Memory B cell (primary cell): ENCODE measurements at regions not wholly inside any gene's neighbourhood (a gene's known extent, or its start where the extent isn't known, plus 50 kb on each side); places are given as distances from the start of the nearest gene placed in this dataset.

ENCODE experiments used
- ATAC-seq: fragments of 150-1000 bp; cut with Tn5 transposase; 2 replicates; pipeline ENCODE4 v1.10.0; 2021; ENCODE audit warnings: low read depth, mild to moderate bottlenecking, moderate library complexity
- DNase-seq, 2 donors: peaks; one replicate each; pipeline ENCODE4 v3.0.0; 2022; ENCODE audit warnings: low spot score in 2 of 2
- H3K27ac Mint-ChIP-seq: one replicate; pipeline ENCODE4 v1.8.0; 2022; ENCODE audit warnings: mild to moderate bottlenecking, moderate library complexity, mixed read lengths
- H3K27me3 Mint-ChIP-seq: one replicate; pipeline ENCODE4 v1.8.0; 2022; ENCODE audit warnings: mixed read lengths
- H3K36me3 Mint-ChIP-seq: one replicate; pipeline ENCODE4 v1.8.0; 2022; ENCODE audit warnings: mild to moderate bottlenecking, mixed read lengths
- H3K4me1 Mint-ChIP-seq: one replicate; pipeline ENCODE4 v1.8.0; 2022; ENCODE audit warnings: mixed read lengths
- H3K4me3 Mint-ChIP-seq: one replicate; pipeline ENCODE4 v1.8.0; 2022; ENCODE audit warnings: mild to moderate bottlenecking, moderate library complexity, mixed read lengths
- H3K9me3 Mint-ChIP-seq: one replicate; pipeline ENCODE4 v1.8.0; 2022; ENCODE audit warnings: mixed read lengths

DNA sequence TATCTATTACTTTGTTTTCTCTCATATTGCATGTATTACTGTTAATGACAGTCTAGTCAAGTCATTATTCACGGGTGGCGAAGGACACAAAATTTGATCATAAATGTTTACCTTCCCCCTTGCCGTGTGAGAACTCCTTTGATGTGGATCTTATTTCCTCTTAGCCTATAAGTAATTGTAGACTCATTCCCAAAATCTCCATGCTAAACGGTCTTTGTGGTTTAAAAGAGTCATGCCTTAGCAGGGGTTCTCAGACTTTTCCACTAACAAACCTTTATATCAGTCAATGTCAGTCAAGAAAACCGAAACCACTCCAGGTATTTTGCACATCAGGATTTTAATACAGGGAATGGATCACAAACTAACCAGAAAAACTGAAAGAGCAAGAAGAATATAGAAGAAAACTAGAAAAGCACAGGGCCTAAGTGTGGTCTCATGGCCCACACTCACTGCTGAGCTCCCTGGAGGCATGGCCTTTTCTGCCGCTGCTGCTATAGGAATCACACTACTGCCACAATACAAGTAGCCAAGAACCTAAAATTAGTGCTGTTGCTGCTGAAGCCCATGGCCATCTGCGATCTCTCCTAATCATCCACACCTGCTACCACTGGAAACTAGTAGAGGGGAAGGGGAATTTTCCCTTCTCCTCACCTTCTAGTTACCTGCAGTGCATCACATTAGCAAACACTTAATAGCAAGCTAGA lies 186.0 kb upstream of the POU3F2 start:
- no peak overlapping the region for H3K4me3 Mint-ChIP-seq
- no peaks in the 10 kb centered on the region for H3K36me3 Mint-ChIP-seq
- H3K27ac Mint-ChIP-seq: no peak overlapping the region
- no peaks in the 10 kb centered on the region for H3K27me3 Mint-ChIP-seq
- no peaks in the 10 kb centered on the region for H3K4me1 Mint-ChIP-seq
- DNase-seq: no peak
- H3K9me3 Mint-ChIP-seq: no peaks in the 10 kb centered on the region
- no peak for ATAC-seq

DNA sequence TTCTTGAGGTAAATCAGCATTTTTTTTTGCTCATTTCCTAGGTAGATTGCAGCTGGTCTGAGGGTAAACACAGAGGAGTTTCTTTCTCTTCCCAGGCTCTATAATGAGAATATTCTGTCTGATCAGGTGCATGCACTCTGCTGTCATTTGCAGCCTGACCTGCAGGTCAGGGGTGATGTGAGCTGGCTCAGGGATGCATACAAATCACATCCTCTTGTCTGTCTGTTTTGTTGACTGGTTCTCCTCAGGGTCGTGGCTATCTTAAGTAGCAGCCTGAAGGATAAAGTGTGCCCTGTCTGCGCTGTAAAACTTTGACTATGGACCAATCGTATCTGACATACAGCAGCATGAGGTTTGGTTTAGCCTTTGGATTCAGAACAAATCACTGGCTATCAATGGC lies 183.4 kb upstream of the POU3F2 start:
- Mint-ChIP-seq H3K4me1 (no peaks in the 10 kb centered on the region), H3K27me3 (no peaks in the 10 kb centered on the region), H3K9me3 (peaks cover 3% of the 10 kb centered on the region), H3K36me3 (no peaks in the 10 kb centered on the region), H3K27ac (no peak overlapping the region), H3K4me3 (no peak overlapping the region)
- ATAC-seq: no peak
- no peak for DNase-seq

DNA sequence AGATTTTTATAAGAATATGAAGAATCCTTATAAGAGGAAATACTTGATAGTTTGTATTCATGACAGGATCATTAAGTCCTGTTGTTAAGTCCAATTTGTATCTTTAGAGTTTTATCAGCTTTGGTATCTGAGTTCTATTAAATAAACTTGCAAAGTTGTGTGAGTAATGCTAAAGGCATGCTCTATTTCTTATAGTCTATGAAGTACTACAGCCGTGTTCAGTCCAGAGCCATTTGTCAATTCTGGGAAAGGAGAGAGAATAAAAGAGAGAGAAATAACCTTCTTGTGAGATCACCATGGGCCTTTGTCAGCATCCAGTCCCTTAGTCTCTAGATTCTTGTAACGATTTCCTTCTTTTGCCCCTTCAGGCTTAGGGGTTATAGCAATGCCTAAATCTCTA lies 181.2 kb upstream of the POU3F2 start:
- H3K36me3 Mint-ChIP-seq: no peaks in the 10 kb centered on the region
- no peak for ATAC-seq

DNA sequence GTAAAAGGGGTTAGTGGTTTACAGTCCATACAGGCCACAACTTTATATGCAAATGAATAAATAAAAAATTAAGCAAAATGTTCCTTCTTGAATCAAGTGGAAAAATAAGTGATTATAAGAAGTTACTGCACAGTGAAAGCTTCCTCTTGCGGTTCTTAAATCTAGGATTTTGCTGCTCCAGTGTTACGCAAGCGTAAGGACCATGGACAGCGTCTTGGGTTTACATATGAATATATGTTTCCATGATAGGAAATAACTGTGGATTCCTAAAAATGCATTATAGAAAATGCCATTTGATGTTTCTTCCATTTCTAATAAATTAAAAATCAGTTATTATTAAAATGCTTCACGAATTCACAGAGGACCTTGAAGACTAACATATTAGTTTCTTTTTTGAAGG lies 176.6 kb upstream of the POU3F2 start:
- no peak overlapping the region for H3K27ac Mint-ChIP-seq
- no peaks in the 10 kb centered on the region for H3K27me3 Mint-ChIP-seq
- H3K9me3 Mint-ChIP-seq: peaks cover 5% of the 10 kb centered on the region
- no peak for ATAC-seq
- no peaks in the 10 kb centered on the region for H3K36me3 Mint-ChIP-seq
- no peak for DNase-seq
- H3K4me3 Mint-ChIP-seq: no peak overlapping the region
- H3K4me1 Mint-ChIP-seq: no peaks in the 10 kb centered on the region

More for the DNA sequence above, 181.2 kb upstream of the POU3F2 start:
- H3K27ac Mint-ChIP-seq: no peak overlapping the region
- no peaks in the 10 kb centered on the region for H3K4me1 Mint-ChIP-seq
- no peak for DNase-seq
- H3K9me3 Mint-ChIP-seq: peaks cover 3% of the 10 kb centered on the region
- no peak overlapping the region for H3K4me3 Mint-ChIP-seq
- no peaks in the 10 kb centered on the region for H3K27me3 Mint-ChIP-seq

DNA sequence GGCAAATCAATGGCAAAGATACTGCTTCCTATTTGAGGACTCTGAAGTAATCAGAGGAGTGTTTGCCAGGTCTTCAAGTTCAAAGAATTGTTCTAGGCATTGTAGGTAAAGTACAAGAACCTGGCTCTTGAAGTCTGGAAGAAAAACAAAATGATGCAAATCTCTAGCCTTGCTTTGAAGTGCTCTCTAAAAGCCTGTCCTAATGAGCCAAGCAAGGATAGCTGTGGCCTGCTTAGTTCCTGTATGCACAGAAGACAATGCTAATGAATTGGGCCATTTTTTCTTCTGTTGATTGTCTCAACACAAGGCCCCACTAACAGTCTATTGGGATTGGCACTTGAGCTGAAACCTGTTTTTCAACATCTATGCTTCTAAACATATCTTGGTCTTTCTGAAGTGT lies 165.0 kb upstream of the POU3F2 start:
- Mint-ChIP-seq H3K27me3 (no peaks in the 10 kb centered on the region), H3K4me1 (no peaks in the 10 kb centered on the region), H3K4me3 (no peak overlapping the region), H3K9me3 (no peaks in the 10 kb centered on the region), H3K36me3 (no peaks in the 10 kb centered on the region), H3K27ac (no peak overlapping the region)
- ATAC-seq (no peak), DNase-seq (no peak)

DNA sequence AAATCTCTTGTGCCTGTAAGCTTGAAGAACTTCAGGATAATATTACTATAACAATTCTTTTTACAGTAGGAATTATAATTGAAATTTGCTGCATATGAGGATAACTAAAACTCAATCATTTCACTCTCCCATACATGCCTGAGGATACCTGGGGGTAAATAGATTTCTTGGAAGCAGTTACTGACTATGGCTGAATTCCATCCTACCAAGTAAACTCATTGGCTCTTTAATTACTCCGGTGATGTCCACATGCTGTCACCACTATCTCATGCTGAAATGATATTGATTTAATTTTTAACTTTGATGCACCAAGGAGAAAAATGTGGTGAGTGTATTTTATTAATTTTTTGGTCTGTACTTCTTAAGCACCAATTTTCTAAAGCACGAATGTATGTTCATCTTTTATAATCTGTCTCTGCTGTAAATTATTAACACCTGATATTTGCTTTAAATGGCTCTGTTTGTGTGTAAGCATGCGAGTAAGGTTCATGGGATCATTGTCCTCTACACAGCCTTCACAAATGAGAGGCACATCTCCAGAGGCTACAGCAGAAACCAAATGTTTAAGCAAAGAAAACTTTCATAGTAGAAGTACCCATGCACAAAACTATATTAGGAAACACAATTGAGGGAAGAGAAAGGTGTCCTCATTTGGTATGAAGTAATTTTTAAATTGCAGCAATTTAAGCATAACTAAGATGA lies 164.2 kb upstream of the POU3F2 start:
- Mint-ChIP-seq H3K27me3 (no peaks in the 10 kb centered on the region), H3K27ac (no peak overlapping the region), H3K4me3 (no peak overlapping the region), H3K36me3 (no peaks in the 10 kb centered on the region), H3K9me3 (no peaks in the 10 kb centered on the region), H3K4me1 (no peaks in the 10 kb centered on the region)
- DNase-seq (no peak), ATAC-seq (no peak)

DNA sequence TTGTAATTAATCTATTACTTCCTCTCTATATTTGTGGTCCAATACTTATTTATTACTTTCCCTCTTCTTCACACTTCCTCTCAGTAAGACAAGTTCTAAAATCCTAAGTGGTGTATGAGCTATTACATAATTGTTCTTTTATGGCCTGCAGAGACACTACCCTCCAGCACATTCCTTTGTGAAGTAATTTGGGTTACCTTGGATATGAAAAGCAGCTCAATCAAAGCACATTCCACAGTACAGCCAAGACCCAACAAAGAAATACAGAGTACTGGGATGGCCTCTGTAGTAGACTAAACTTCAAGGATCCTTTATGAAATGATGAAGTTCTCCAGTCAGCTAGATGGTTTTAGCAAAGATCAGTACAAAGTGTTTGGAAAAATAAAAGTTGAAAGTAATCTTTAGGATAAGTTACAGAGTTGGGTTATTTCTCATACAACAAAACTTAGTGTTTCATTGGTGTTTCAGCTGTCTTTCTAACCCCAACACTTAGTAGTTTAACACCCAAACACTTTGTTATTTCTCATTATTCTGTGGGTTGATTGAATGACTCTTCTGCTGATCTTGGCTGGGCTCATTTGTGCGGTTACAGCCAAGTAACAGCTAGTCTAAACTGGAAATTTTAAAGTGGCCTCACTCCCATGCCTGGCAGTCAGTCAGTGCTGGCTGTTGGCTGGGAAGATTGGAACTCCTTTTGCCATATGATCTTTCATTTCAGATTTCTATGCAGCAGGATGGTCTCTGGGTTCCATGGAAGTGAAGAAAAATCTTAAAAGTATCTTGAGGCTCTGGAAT lies 161.5 kb upstream of the POU3F2 start:
- no peaks in the 10 kb centered on the region for H3K4me1 Mint-ChIP-seq
- no peak overlapping the region for H3K4me3 Mint-ChIP-seq
- H3K27me3 Mint-ChIP-seq: no peaks in the 10 kb centered on the region
- no peak overlapping the region for H3K27ac Mint-ChIP-seq
- H3K9me3 Mint-ChIP-seq: peaks cover 3% of the 10 kb centered on the region
- no peaks in the 10 kb centered on the region for H3K36me3 Mint-ChIP-seq
- no peak for ATAC-seq
- DNase-seq: no peak

DNA sequence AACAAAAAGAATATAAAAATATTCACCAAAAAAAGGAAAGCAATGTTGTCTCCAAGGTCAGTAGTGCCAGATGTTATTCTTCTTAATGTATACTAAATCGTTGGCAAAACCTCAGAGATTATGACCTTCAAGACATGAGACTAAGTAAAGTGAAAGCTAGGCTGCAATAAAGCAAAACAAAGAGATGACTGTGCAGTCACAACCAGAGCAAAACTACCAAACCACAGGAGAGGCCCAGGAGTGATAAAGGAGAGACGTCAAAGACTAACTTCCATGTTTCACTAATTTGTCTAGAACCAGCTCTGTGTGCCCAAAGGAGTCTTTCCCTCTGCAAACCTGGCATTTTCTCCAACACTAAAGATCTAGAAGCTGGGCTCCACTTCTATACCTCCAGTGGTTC lies 155.9 kb upstream of the POU3F2 start:
- peaks cover 1% of the 10 kb centered on the region for H3K27me3 Mint-ChIP-seq
- H3K4me3 Mint-ChIP-seq: no peak overlapping the region
- no peaks in the 10 kb centered on the region for H3K4me1 Mint-ChIP-seq
- H3K9me3 Mint-ChIP-seq: peaks cover 3% of the 10 kb centered on the region
- DNase-seq (no peak), ATAC-seq (no peak)
- H3K27ac Mint-ChIP-seq: no peak overlapping the region
- H3K36me3 Mint-ChIP-seq: no peaks in the 10 kb centered on the region

DNA sequence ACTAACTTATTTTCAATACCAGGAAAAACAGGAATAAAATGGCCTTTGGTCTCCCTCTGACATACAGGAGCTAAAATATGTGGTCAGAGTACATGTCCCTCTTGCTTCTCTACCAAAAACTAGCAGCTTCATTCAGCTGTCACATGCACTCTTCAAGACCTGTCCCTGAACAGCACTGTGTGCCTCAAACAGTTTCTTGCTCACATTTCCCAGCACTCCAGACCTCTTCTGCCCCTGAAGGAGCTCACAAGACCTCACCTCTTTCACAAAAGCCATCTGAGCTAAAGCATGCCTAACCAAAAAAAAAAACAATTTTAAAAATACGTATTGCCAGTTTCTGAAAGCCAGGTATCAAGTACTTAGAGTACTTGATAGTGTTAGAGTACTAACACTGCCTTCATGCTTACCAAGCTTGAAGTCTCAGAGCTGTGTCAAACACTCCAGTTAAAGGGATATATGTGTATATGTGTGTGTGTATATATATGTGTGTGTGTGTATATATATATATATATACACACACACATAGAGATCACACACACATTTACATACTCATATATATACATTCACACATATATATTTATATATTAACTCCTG lies 148.3 kb upstream of the POU3F2 start:
- Mint-ChIP-seq H3K4me1 (no peaks in the 10 kb centered on the region), H3K36me3 (no peaks in the 10 kb centered on the region), H3K9me3 (no peaks in the 10 kb centered on the region), H3K27me3 (peaks cover 1% of the 10 kb centered on the region), H3K27ac (no peak overlapping the region), H3K4me3 (no peak overlapping the region)
- no peak for DNase-seq
- ATAC-seq: no peak

DNA sequence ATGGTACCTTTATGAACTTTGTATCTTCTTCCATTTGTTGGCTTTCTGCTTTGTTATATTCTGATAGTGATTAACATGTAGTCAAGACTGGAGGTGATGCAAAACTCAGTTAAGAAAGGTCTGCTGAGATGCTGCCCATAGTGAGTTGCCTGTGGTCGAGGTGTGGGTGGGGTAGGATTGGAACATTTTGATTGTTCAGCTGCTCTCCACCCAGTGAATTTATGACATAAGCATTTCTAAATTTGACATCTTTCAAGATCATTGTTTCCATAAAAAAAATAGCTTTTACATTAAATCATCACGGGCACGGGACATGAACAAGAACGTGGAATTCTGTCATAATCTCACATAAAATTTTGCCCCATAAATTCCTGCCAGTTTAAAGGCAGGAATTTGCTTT lies 146.6 kb upstream of the POU3F2 start:
- H3K4me3 Mint-ChIP-seq: no peak overlapping the region
- H3K27me3 Mint-ChIP-seq: peaks cover 1% of the 10 kb centered on the region
- no peak overlapping the region for H3K27ac Mint-ChIP-seq
- no peaks in the 10 kb centered on the region for H3K4me1 Mint-ChIP-seq
- ATAC-seq: no peak
- H3K9me3 Mint-ChIP-seq: no peaks in the 10 kb centered on the region
- no peaks in the 10 kb centered on the region for H3K36me3 Mint-ChIP-seq
- no peak for DNase-seq

DNA sequence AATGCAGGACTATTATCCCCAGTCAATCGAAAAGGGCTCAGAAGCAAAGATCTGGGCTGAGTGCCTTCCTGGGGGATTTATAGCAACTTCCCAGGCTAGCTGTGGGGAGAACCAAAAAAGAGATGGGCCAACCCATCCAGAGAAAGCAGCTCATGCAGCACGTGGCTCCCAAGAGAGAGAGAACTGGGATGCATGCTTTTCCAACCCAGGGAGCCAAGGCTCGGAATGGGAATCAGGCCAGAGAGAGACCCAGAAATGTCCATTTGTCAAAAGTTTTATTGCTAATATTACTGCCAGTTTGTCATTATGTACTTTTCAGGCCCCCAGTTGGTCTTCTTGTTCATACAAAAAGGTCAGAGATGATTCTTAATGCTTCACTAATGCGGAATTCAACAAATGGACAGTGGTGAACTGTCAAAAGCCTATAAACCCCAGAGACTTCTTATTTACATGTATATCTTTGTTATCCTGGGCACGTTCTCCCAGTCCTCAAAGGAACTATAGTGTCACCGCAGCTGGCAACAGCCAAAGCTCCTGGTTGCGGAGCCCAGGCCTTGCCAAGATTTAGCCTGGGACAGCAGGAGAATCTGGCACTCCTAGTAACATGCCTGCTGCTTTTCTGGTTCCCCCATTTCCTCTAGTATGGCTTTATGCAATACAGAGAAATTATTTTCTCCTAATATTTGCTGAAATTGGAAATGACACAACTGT lies 139.1 kb upstream of the POU3F2 start:
- H3K4me3 Mint-ChIP-seq: no peak overlapping the region
- peaks cover 1% of the 10 kb centered on the region for H3K9me3 Mint-ChIP-seq
- no peaks in the 10 kb centered on the region for H3K4me1 Mint-ChIP-seq
- H3K36me3 Mint-ChIP-seq: no peaks in the 10 kb centered on the region
- no peaks in the 10 kb centered on the region for H3K27me3 Mint-ChIP-seq
- ATAC-seq (no peak), DNase-seq (no peak)
- no peak overlapping the region for H3K27ac Mint-ChIP-seq

DNA sequence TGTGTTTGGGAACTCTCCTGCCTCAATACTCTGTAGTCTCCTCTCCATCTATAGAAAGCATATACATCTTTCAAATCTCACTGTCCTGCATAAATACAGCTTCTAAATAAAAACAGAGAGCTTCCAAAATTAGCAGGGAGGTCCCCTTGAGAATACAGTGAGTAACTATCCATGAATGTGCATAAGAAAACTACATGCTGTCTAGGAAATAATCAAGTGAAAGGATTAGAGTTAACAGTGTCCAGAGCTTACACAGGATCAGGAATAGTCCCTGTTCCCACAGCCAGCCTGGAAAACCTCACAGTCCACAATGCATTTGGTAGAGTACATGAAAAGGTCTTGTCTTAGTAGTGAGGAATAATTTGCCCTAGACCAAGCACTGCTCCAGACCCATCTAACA lies 123.0 kb upstream of the POU3F2 start:
- Mint-ChIP-seq H3K36me3 (no peaks in the 10 kb centered on the region), H3K4me3 (no peak overlapping the region), H3K27me3 (no peaks in the 10 kb centered on the region), H3K9me3 (peaks cover 2% of the 10 kb centered on the region), H3K4me1 (no peaks in the 10 kb centered on the region), H3K27ac (no peak overlapping the region)
- DNase-seq: no peak
- ATAC-seq: no peak

DNA sequence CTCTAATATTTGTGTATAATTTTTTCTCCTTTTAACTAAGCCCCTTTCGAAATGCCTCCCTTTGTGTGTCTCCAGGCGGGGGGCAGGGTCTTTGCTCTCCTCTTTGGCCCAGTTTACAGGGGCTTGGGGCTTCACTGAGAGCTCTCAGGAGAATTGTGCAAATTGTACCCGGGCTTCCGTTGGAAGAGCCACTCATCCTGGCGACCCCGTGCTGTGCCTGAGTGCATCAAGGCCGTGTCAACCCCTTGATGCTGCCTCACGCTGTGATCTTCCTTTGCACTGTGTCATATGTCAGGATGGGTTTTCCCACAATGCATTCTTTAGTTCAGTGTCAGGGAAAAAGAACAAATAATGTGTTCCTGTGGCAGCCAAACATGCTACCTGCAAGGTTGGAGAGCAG lies 118.0 kb upstream of the POU3F2 start:
- DNase-seq (no peak), ATAC-seq (no peak)
- no peaks in the 10 kb centered on the region for H3K4me1 Mint-ChIP-seq
- H3K4me3 Mint-ChIP-seq: no peak overlapping the region
- no peak overlapping the region for H3K27ac Mint-ChIP-seq
- no peaks in the 10 kb centered on the region for H3K36me3 Mint-ChIP-seq
- H3K9me3 Mint-ChIP-seq: peaks cover 2% of the 10 kb centered on the region
- H3K27me3 Mint-ChIP-seq: no peaks in the 10 kb centered on the region
